ENCODE measurements at regions not wholly inside any gene's neighbourhood (a gene's known extent, or its start where the extent isn't known, plus 50 kb on each side); places are given as distances from the start of the nearest gene placed in this dataset.

DNA sequence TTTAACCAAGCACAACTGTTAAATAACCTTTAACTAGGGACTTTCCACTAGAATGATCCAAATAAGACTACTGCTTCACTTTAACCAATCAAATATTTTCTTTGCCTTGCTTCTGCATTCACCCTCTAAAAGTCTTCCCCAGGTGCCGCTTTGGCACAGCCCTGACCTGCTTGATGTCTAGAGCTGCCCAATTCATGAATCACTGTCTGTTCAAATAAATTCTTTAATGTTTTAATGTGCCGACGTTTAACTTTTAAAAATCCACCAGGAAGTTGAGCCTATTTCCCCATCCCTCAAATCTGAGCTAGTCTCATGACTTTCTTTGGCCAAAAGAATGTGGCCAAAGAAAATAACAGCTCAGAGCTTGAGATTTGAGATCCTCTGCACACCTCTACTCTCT is 277.8 kb upstream of the SOX9 start:
- Histone ChIP-seq H3K9me3 (no peaks in the 10 kb centered on the region), H3K4me1 (no peaks in the 10 kb centered on the region), H3K4me3 (no peak overlapping the region), H3K27ac (no peak overlapping the region), H3K36me3 (no peaks in the 10 kb centered on the region), H3K27me3 (no peaks in the 10 kb centered on the region)
- intact Hi-C loops (cut with DNase I; ENCODE audit: low total_unique reads), result no loop called here
- DNase-seq, result no peak
- TF ChIP-seq POLR2A (IDR thresholded peaks at IDR 0.05), result no peak
- TF ChIP-seq, protein P1, sequence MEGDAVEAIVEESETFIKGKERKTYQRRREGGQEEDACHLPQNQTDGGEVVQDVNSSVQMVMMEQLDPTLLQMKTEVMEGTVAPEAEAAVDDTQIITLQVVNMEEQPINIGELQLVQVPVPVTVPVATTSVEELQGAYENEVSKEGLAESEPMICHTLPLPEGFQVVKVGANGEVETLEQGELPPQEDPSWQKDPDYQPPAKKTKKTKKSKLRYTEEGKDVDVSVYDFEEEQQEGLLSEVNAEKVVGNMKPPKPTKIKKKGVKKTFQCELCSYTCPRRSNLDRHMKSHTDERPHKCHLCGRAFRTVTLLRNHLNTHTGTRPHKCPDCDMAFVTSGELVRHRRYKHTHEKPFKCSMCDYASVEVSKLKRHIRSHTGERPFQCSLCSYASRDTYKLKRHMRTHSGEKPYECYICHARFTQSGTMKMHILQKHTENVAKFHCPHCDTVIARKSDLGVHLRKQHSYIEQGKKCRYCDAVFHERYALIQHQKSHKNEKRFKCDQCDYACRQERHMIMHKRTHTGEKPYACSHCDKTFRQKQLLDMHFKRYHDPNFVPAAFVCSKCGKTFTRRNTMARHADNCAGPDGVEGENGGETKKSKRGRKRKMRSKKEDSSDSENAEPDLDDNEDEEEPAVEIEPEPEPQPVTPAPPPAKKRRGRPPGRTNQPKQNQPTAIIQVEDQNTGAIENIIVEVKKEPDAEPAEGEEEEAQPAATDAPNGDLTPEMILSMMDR (IDR thresholded peaks at IDR 0.05), result no peak

DNA sequence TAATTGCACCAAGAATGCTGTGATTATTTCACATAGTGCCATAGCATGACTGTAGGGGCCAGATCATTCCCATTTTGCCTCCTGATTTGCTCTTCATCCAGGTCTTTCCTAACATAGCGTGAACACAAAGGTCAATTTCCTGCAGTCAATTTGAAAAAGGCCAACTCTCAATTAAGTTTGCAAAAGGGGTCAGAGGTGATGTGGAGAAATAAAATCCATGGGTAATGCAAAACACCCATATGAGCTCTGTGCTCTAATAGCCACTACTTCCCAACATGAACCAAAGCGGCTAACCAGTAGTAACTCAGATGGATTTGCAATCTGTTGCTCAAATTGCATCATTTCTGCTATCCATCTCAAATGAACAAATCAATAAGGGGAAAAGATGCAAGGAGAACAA is 275.5 kb upstream of the SOX9 start:
- DNase-seq, result no peak
- Histone ChIP-seq H3K4me3 (no peak overlapping the region), H3K4me1 (no peaks in the 10 kb centered on the region), H3K27me3 (no peaks in the 10 kb centered on the region), H3K9me3 (no peaks in the 10 kb centered on the region), H3K27ac (no peak overlapping the region), H3K36me3 (no peaks in the 10 kb centered on the region)
- TF ChIP-seq POLR2A (IDR thresholded peaks at IDR 0.05), result no peak
- TF ChIP-seq, protein P1 (IDR thresholded peaks at IDR 0.05), result no peak
- intact Hi-C loops (cut with DNase I; ENCODE audit: low total_unique reads), result no loop called here

DNA sequence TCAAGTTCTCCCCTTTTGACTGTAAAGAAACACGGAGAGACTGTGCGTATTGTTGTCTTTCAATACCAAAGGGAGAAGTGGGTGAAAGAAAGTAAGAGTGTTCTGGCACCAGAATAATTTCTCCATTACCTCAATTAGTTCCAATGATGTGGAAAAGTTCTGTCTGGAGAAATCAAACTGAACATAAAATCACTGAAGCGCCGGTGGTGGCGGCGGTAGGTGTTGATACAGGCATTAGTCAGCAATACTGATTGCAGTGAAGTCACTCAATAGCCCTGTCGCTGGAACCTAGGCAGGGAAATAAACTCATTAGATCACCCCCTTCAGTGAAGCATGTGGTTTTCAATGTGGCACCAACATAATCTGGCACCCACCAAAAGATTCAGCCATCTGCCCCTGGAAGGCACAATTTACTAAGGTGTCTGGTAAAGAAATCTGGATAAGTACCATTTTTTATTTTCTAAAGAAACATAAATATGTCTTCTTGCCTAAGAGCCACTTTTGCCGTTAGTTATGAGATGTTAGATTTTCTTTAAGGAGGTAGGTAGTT is 274.2 kb upstream of the SOX9 start:
- Histone ChIP-seq H3K27ac (no peak overlapping the region), H3K4me3 (no peak overlapping the region), H3K4me1 (no peaks in the 10 kb centered on the region), H3K9me3 (no peaks in the 10 kb centered on the region), H3K27me3 (no peaks in the 10 kb centered on the region), H3K36me3 (no peaks in the 10 kb centered on the region)
- intact Hi-C loops (cut with DNase I; ENCODE audit: low total_unique reads), result no loop called here
- no peak for DNase-seq
- no peak for TF ChIP-seq POLR2A (IDR thresholded peaks at IDR 0.05)
- TF ChIP-seq, protein P1 (IDR thresholded peaks at IDR 0.05), result no peak

DNA sequence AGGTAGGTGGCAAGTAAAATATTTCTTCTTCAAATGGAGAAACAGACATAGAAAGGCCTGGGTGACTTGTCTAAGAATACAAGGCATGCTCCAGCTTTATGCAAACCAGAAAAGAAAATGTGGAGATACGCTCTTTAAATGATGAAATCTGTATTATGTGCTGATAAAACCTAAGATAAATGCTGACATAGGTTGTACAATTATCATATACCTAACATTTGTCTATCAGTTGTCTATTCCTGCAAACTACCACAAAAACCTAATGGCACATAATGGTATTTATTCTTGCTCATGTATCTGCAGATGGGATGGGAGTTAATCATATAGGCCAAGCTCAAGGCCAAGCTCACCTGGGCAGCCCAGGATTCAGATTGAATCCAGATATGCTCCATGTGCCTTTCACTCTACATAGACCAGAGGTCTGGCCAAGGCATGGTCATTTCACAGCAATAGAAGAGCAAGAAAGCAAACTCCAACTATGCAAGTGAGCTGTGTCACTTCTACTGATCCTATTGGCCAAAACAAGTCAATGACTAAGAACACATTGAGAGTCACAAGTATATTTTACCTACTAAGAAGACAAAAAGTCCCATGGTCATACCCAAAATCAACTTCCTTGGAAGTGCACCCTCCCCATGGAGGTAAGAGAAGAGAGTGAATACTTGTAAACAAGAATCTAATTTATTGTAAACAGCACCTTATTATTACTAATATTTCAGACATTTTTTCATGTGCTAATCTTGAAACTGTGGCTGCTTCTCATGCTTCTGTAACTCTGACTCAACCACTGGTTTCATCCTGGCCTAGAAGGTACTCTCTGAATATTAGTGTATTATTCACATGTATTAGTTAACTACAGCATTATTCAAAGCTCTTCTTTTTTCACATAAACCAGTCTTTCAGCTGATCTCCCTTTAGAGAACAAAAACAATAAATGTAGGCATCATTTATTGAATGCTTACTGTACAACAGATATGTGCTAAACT is 270.7 kb upstream of the SOX9 start:
- intact Hi-C loops (cut with DNase I; ENCODE audit: low total_unique reads), result no loop called here
- TF ChIP-seq, protein P1 (IDR thresholded peaks at IDR 0.05), result no peak
- no peak for TF ChIP-seq POLR2A (IDR thresholded peaks at IDR 0.05)
- Histone ChIP-seq H3K4me3 (no peak overlapping the region), H3K4me1 (no peaks in the 10 kb centered on the region), H3K27me3 (no peaks in the 10 kb centered on the region), H3K36me3 (no peaks in the 10 kb centered on the region), H3K9me3 (no peaks in the 10 kb centered on the region), H3K27ac (no peak overlapping the region)
- no peak for DNase-seq

DNA sequence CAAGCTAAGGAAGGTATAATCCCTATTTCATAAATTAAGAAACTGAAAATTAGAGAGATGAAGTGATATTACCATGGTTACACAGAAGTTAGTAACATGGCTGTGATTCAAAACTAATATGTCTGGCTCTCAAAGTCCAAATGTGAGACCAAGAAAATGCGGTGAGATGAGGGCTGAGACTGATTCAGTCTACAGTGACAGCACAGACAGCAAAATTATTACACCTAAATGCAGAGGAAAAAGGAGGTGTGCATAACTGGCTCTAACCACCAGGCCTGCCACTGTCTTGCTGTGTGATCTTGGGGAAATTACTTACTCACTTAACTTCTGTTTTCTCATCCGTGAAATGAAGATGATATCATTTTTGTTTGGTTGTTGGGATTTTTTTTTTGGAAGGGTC is 270.0 kb upstream of the SOX9 start:
- H3K4me3 ChIP-seq, result no peak overlapping the region
- H3K27me3 ChIP-seq, result no peaks in the 10 kb centered on the region
- no peak for DNase-seq
- intact Hi-C loops (cut with DNase I; ENCODE audit: low total_unique reads), result no loop called here
- H3K4me1 ChIP-seq, result no peaks in the 10 kb centered on the region
- no peaks in the 10 kb centered on the region for H3K36me3 ChIP-seq
- H3K9me3 ChIP-seq, result no peaks in the 10 kb centered on the region
- no peak overlapping the region for H3K27ac ChIP-seq
- no peak for TF ChIP-seq POLR2A (IDR thresholded peaks at IDR 0.05)
- TF ChIP-seq, protein P1 (IDR thresholded peaks at IDR 0.05), result no peak

Measured in uterus (tissue), 3 donors.